Right lobe of liver (tissue), 6 donors: ENCODE measurements at regions not wholly inside any gene's neighbourhood (a gene's known extent, or its start where the extent isn't known, plus 50 kb on each side); places are given as distances from the start of the nearest gene placed in this dataset.

Experiments
- ATAC-seq, 4 donors: fragments of 200-7000 bp; cut with Tn5 transposase; one replicate each; pipeline ENCODE4 v1.9.1; 2020; ENCODE audit warnings: mild to moderate bottlenecking in 4 of 4, moderate library complexity in 4 of 4
- DNase-seq, 3 donors: peaks; one replicate each; pipeline ENCODE4 v3.0.0-alpha.2; 2020
- H3K27ac ChIP-seq, 3 donors: fragments of 200-600 bp; one replicate each; pipeline ENCODE4 v1.8.0; 2022
- H3K27me3 ChIP-seq, 2 donors: fragments of 200-600 bp; one replicate each; pipeline ENCODE4 v1.8.0; 2022
- H3K36me3 ChIP-seq, 4 donors: fragments of 200-600 bp; sonication (generic) in 1 of 4; one replicate each; pipeline versions ENCODE4 v1.5.1 to v1.8.0; 2017 to 2022; ENCODE audit warnings: control low read depth in 1 of 4
- H3K4me1 ChIP-seq, 4 donors: fragments of 200-600 bp; sonication (generic) in 1 of 4; one replicate each; pipeline versions ENCODE4 v1.5.1 to v1.8.0; 2017 to 2022; ENCODE audit warnings: control low read depth in 1 of 4
- H3K4me3 ChIP-seq, 3 donors: fragments of 200-600 bp; one replicate each; pipeline ENCODE4 v1.8.0; 2022
- H3K9me3 ChIP-seq, 4 donors: fragments of 200-600 bp; sonication (generic) in 1 of 4; one replicate each; pipeline versions ENCODE4 v1.5.1 to v1.8.0; 2017 to 2022; ENCODE audit warnings: control low read depth in 1 of 4
- POLR2A ChIP-seq: fragments of 450-650 bp; IDR thresholded peaks from one replicate; pipeline ENCODE4 v1.6.1; 2017; ENCODE audit warnings: antibody characterized with exemption, mild to moderate bottlenecking
- WGBS: methylation state at CpG from one replicate; pipeline ENCODE4 v1.1.6; 2018; ENCODE audit warnings: low coverage, low lambda C conversion rate; ENCODE audit not compliant: insufficient coverage; ENCODE audit errors: missing lambda C conversion rate; 5-methylcytosine and 5-hydroxymethylcytosine counted together
- intact Hi-C, 2 donors: fragments of 100-400 bp; cut with DNase I; formaldehyde crosslinking; loops; one replicate each; pipeline versions ENCODE4 v1.11.2 to v1.14.1; 2022
- TF ChIP-seq, protein P1 (sequence below), 4 donors: fragments of 200-600 bp in 3 of 4; fragments of 450-650 bp in 1 of 4; IDR thresholded peaks; one replicate each; pipeline versions ENCODE4 v1.5.1 to v1.8.0; 2016 to 2022; ENCODE audit warnings: antibody characterized with exemption in 4 of 4, mild to moderate bottlenecking in 2 of 4
- donor health status: DM: no; HTN: yes; CAD: no.
- donor health status: DM: no; HTN: no; CAD: no.
- donor health status: DM: no; HTN: no; CAD: no.
- donor health status: DM: no; HTN: yes; CAD: no.
- donor health status: DM: no; HTN: yes; CAD: no.

DNA sequence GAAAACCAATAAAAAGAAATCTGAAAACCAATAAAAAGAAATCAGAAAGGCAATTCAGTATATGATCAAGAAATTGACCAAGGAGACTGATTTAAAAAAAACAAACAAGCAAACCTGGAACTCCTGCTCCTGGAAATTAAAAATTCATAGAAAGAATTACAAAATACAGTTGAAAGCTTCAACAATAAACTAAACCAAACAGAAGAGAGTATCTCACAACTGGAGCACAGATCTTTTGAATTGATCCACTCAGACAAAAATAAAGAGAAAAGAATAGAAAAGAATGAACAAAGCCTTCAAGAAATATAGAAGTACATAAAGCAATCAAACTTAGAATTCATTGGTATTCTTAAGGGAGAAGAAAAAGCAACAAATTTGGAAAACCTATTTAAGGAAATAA, 271.4 kb downstream of the MBNL1 start:
- TF ChIP-seq, protein P1, sequence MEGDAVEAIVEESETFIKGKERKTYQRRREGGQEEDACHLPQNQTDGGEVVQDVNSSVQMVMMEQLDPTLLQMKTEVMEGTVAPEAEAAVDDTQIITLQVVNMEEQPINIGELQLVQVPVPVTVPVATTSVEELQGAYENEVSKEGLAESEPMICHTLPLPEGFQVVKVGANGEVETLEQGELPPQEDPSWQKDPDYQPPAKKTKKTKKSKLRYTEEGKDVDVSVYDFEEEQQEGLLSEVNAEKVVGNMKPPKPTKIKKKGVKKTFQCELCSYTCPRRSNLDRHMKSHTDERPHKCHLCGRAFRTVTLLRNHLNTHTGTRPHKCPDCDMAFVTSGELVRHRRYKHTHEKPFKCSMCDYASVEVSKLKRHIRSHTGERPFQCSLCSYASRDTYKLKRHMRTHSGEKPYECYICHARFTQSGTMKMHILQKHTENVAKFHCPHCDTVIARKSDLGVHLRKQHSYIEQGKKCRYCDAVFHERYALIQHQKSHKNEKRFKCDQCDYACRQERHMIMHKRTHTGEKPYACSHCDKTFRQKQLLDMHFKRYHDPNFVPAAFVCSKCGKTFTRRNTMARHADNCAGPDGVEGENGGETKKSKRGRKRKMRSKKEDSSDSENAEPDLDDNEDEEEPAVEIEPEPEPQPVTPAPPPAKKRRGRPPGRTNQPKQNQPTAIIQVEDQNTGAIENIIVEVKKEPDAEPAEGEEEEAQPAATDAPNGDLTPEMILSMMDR (IDR thresholded peaks at IDR 0.05) = no peak
- no peak for TF ChIP-seq POLR2A
- Histone ChIP-seq H3K9me3 (no peaks in the 10 kb centered on the region), H3K36me3 (no peaks in the 10 kb centered on the region), H3K4me3 (no peak overlapping the region), H3K27ac (no peak overlapping the region), H3K4me1 (no peaks in the 10 kb centered on the region), H3K27me3 (no peaks in the 10 kb centered on the region)
- DNase-seq (no peak), ATAC-seq (no peak)
- intact Hi-C loops = no loop called here

DNA sequence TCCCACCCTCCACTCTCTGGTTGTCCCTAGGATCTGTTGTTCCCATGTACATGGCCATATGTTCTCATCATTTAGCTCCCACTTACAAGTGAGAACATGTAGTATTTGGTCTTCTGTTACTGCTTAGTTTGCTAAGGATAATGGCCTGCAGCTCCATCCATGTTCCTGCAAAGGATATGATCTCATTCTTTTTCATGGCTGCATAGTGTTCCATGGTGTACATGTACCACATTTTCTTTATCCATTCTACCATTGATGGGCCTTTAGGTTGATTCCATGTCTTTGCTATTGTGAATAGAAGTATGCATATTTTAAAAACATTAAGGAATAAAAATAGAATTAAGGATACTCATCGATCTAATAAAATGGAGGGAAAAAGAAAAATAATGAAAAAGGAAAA, 278.4 kb downstream of the MBNL1 start:
- no peaks in the 10 kb centered on the region for H3K4me1 ChIP-seq
- no peak overlapping the region for H3K27ac ChIP-seq
- H3K4me3 ChIP-seq = no peak overlapping the region
- ATAC-seq = no peak
- WGBS = 92% methylated on average over 1 of the region's 1 CpG
- no peaks in the 10 kb centered on the region for H3K9me3 ChIP-seq
- no peak for TF ChIP-seq POLR2A
- TF ChIP-seq, protein P1 (IDR thresholded peaks at IDR 0.05) = no peak
- no peaks in the 10 kb centered on the region for H3K27me3 ChIP-seq
- intact Hi-C loops = no loop called here
- no peaks in the 10 kb centered on the region for H3K36me3 ChIP-seq
- DNase-seq = no peak

DNA sequence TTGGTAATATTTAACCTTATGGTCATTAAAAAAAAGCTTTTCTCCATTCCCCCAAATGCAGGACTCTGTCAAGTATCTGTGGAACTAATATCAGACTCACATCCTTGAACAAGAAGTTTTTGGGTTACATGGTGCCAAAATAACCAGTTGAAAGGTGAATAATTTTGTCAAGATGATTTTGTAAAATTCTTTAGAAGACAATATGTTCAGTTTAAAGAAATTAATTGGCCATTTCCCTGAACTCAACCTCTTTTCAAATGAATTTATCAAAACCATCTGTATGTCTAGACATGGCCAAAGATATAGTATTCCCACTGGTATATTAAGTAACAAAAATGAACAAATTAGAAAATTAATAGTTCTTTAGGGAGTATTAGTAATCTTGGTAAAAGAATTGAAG, 280.5 kb downstream of the MBNL1 start:
- ATAC-seq = no peak
- Histone ChIP-seq H3K27me3 (no peaks in the 10 kb centered on the region), H3K9me3 (no peaks in the 10 kb centered on the region), H3K36me3 (no peaks in the 10 kb centered on the region), H3K4me1 (no peaks in the 10 kb centered on the region), H3K4me3 (no peak overlapping the region), H3K27ac (no peak overlapping the region)
- intact Hi-C loops = no loop called here
- no peak for TF ChIP-seq POLR2A
- TF ChIP-seq, protein P1 (IDR thresholded peaks at IDR 0.05) = no peak
- DNase-seq = no peak

DNA sequence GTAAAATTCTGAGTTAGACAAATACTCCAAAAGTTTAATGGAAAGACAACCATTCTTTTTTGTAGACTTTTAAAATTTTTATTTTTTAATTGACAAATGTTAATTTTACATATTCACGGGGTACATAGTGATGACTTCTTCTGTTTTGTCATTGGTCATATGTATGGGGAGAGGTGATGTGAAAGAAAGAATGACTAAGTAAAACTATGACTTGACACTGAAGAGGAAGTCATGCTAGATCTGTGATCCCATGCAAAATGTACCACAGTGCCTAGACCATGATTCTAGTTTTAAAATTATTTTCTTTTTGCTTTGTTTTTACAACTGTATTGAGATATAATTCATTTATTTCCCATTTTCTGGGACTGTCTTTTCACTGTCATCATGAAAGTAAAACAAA, 281.6 kb downstream of the MBNL1 start:
- Histone ChIP-seq H3K36me3 (no peaks in the 10 kb centered on the region), H3K9me3 (no peaks in the 10 kb centered on the region), H3K27ac (no peak overlapping the region), H3K27me3 (no peaks in the 10 kb centered on the region), H3K4me1 (no peaks in the 10 kb centered on the region), H3K4me3 (no peak overlapping the region)
- TF ChIP-seq, protein P1 (IDR thresholded peaks at IDR 0.05) = no peak
- TF ChIP-seq POLR2A = no peak
- WGBS = 68% methylated on average over 1 of the region's 1 CpG
- intact Hi-C loops = no loop called here
- ATAC-seq = no peak
- no peak for DNase-seq

DNA sequence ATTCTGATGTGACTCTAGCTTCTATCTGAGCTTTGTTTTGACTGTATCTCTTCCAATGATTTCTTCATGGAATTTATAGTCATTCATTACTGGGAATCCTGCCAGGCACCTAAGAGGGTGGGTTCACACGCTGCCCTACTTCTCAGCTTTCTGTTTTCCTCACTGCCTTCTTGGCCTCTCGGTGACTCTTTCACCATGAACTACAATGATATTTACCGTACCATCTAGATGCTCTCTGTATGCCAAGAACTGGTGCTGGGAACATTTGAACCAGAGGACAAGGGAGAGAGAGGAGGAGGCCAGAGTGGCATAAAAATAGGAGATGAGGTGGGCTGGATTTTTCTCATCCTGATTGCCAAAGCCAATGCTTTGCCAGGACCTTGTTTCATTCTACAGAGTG, 280.0 kb upstream of the P2RY1 start:
- TF ChIP-seq, protein P1 (IDR thresholded peaks at IDR 0.05) = no peak
- TF ChIP-seq POLR2A = no peak
- no peaks in the 10 kb centered on the region for H3K9me3 ChIP-seq

More for the DNA sequence above, 280.0 kb upstream of the P2RY1 start:
- Histone ChIP-seq H3K36me3 (no peaks in the 10 kb centered on the region), H3K27ac (no peak overlapping the region), H3K4me3 (no peak overlapping the region), H3K4me1 (no peaks in the 10 kb centered on the region), H3K27me3 (no peaks in the 10 kb centered on the region)
- WGBS = 90% methylated on average over 3 of the region's 3 CpGs
- DNase-seq (no peak), ATAC-seq (no peak)
- intact Hi-C loops = no loop called here
